GM13977 (cell line): ENCODE measurements at regions not wholly inside any gene's neighbourhood (a gene's known extent, or its start where the extent isn't known, plus 50 kb on each side); places are given as distances from the start of the nearest gene placed in this dataset.
"Not testable (repeated sequence)": the region's sequence is repeated elsewhere in the genome, so short reads cannot be mapped to it uniquely, and the experiment has no call there.

Experiments used
- DNase-seq: peaks from one replicate; pipeline ENCODE4 v3.0.0; 2012; ENCODE audit warnings: low spot score
- CTCF ChIP-seq: IDR thresholded peaks from 2 replicates; pipeline ENCODE4 v1.5.1; 2012; ENCODE audit warnings: mild to moderate bottlenecking, control low read depth; ENCODE audit not compliant: insufficient read depth; ENCODE audit errors: extremely low read depth, missing control alignments
- in situ Hi-C: fragments of 300-500 bp; cut with MboI; formaldehyde crosslinking; loops from one replicate; pipeline ENCODE4 v1.12.0; 2022; ENCODE audit warnings: low sequenced_read_pairs, low pct_unique_long_range_greater_than_20kb, mixed read lengths, inconsistent platforms; ENCODE audit not compliant: unreplicated experiment

- TF ChIP-seq CTCF = no peak
- DNase-seq = no peak
- in situ Hi-C loops = no loop called here
Measured at GRCh38 chr6:51027283-51028065, 208.8 kb downstream of the TFAP2B start.

- in situ Hi-C loops = no loop called here
- TF ChIP-seq CTCF = no peak
- no peak for DNase-seq
Measured at GRCh38 chr6:51028276-51028675, 209.6 kb downstream of the TFAP2B start.

GRCh38 chr6:51029561-51029960 is 210.9 kb downstream of the TFAP2B start:
- in situ Hi-C loops = no loop called here
- DNase-seq = no peak
- no peak for TF ChIP-seq CTCF

- TF ChIP-seq CTCF = no peak
- no peak for DNase-seq
- in situ Hi-C loops = no loop called here
Measured at GRCh38 chr6:51045548-51045947, 226.9 kb downstream of the TFAP2B start.

GRCh38 chr6:51049288-51049982 is 230.8 kb downstream of the TFAP2B start:
- no peak for TF ChIP-seq CTCF
- in situ Hi-C loops = no loop called here
- no peak for DNase-seq

GRCh38 chr6:51049983-51050877 is 231.6 kb downstream of the TFAP2B start:
- DNase-seq = no peak
- TF ChIP-seq CTCF = no peak
- in situ Hi-C loops = no loop called here

- in situ Hi-C loops, DNase-seq: not testable (repeated sequence)
Measured at GRCh38 chr6:51052716-51053115, 234.0 kb downstream of the TFAP2B start.

GRCh38 chr6:51055316-51055715 is 236.6 kb downstream of the TFAP2B start:
- in situ Hi-C loops, DNase-seq: not testable (repeated sequence)
